Caco-2 (cell line): ENCODE measurements at regions not wholly inside any gene's neighbourhood (a gene's known extent, or its start where the extent isn't known, plus 50 kb on each side); places are given as distances from the start of the nearest gene placed in this dataset.
"Not testable (repeated sequence)": the region's sequence is repeated elsewhere in the genome, so short reads cannot be mapped to it uniquely, and the experiment has no call there.

ENCODE experiments used
- BruUV-seq: library from RNA; stranded (reverse); fragments of 400-500 nt; replicated peaks from 2 replicates; lab custom pipeline; 2021; lab: Mats Ljungman, UMichigan
- CTCF ChIA-PET: fragments of 300-600 bp; sonication (Branson Sonifier 250); formaldehyde crosslinking; loops from one replicate; lab custom pipeline; 2022; ENCODE audit warnings: antibody characterized with exemption; lab: Charles Lee
- POLR2A ChIA-PET: fragments of 300-600 bp; sonication (Branson Sonifier 250); formaldehyde crosslinking; loops from one replicate; lab custom pipeline; 2022; ENCODE audit warnings: antibody characterized with exemption; lab: Charles Lee
- DNase-seq, 2 experiments: peaks; one replicate each; pipeline versions ENCODE4 v3.0.0 to v3.0.0-alpha.2; 2020 to 2022
- H3K27me3 ChIP-seq: replicated peaks from 2 replicates; pipeline ENCODE4 v1.6.0; 2011; ENCODE audit warnings: low read length; ENCODE audit not compliant: control insufficient read depth, insufficient read depth
- H3K36me3 ChIP-seq: 2 replicates; pipeline ENCODE4 v1.5.1; 2011; ENCODE audit warnings: low read length; ENCODE audit not compliant: control insufficient read depth, insufficient read depth
- H3K4me1 ChIP-seq: fragments of 250-450 bp; sonication (Bioruptor Pico); 2 replicates; pipeline ENCODE4 v1.5.1; 2020; ENCODE audit warnings: mild to moderate bottlenecking
- H3K4me3 ChIP-seq: 2 replicates; pipeline ENCODE4 v1.5.1; 2011; ENCODE audit warnings: low read depth, mild to moderate bottlenecking, control low read depth, low read length
- H3K9me3 ChIP-seq: fragments of 250-450 bp; sonication (Bioruptor Pico); 2 replicates; pipeline ENCODE4 v1.5.1; 2020; ENCODE audit warnings: mild to moderate bottlenecking, moderate library complexity
- H3K27ac Mint-ChIP-seq: one replicate; pipeline ENCODE4 v1.8.0; 2022; ENCODE audit warnings: mixed read lengths; ENCODE audit not compliant: unreplicated experiment
- H3K27me3 Mint-ChIP-seq: one replicate; pipeline ENCODE4 v1.8.0; 2022; ENCODE audit warnings: mixed read lengths; ENCODE audit not compliant: insufficient read depth, unreplicated experiment
- H3K36me3 Mint-ChIP-seq: one replicate; pipeline ENCODE4 v1.8.0; 2022; ENCODE audit warnings: mild to moderate bottlenecking, mixed read lengths; ENCODE audit not compliant: insufficient read depth, unreplicated experiment
- H3K4me1 Mint-ChIP-seq: one replicate; pipeline ENCODE4 v1.8.0; 2022; ENCODE audit warnings: low read depth, mixed read lengths; ENCODE audit not compliant: unreplicated experiment
- H3K4me3 Mint-ChIP-seq: one replicate; pipeline ENCODE4 v1.8.0; 2022; ENCODE audit warnings: mild to moderate bottlenecking, moderate library complexity, mixed read lengths; ENCODE audit not compliant: unreplicated experiment
- H3K9me3 Mint-ChIP-seq: one replicate; pipeline ENCODE4 v1.8.0; 2022; ENCODE audit warnings: mixed read lengths; ENCODE audit not compliant: unreplicated experiment
- CTCF ChIP-seq, 2 experiments: fragments of 200-600 bp in 1 of 2; IDR thresholded peaks; 1 replicate in 1 of 2; 2 replicates in 1 of 2; pipeline versions ENCODE4 v1.5.1 to v1.8.0; 2011 to 2022; ENCODE audit warnings: antibody characterized with exemption in 1 of 2, control low read depth in 1 of 2, inconsistent platforms in 1 of 2, low read depth in 1 of 2, low read length in 1 of 2, mild to moderate bottlenecking in 1 of 2, moderate library complexity in 1 of 2; ENCODE audit not compliant: insufficient read depth in 1 of 2, severe bottlenecking in 1 of 2, unreplicated experiment in 1 of 2
- intact Hi-C: fragments of 100-400 bp; cut with micrococcal nuclease; formaldehyde crosslinking; loops from one replicate; pipeline ENCODE4 v1.10.0; 2022; ENCODE audit not compliant: unreplicated experiment

GRCh38 chr6:153334121-153334520 lies 203.0 kb upstream of the RGS17 start:
- Mint-ChIP-seq H3K4me1 (no peaks in the 10 kb centered on the region), H3K27me3 (no peaks in the 10 kb centered on the region), H3K27ac (no peak overlapping the region), H3K36me3 (no peaks in the 10 kb centered on the region), H3K9me3 (peaks cover 8% of the 10 kb centered on the region), H3K4me3 (no peak overlapping the region)
- BruUV-seq = no TSS peak
- H3K36me3 ChIP-seq = no peaks in the 10 kb centered on the region
- no peaks in the 10 kb centered on the region for H3K27me3 ChIP-seq
- H3K4me3 ChIP-seq = no peak overlapping the region
- no peaks in the 10 kb centered on the region for H3K4me1 ChIP-seq
- TF ChIP-seq CTCF (IDR thresholded peaks at IDR 0.05; ENCODE audit: insufficient read depth in 1 of 2, low read depth in 1 of 2, low read length in 1 of 2, severe bottlenecking in 1 of 2, unreplicated experiment in 1 of 2) = no peak
- CTCF ChIA-PET = no interaction called here
- H3K9me3 ChIP-seq = no peaks in the 10 kb centered on the region
- intact Hi-C loops = no loop called here
- no peak for DNase-seq
- POLR2A ChIA-PET = no interaction called here

- POLR2A ChIA-PET = not testable (repeated sequence)
Measured at GRCh38 chr6:153331221-153331620, 200.1 kb upstream of the RGS17 start.

GRCh38 chr6:153328194-153328593 lies 197.1 kb upstream of the RGS17 start:
- Mint-ChIP-seq H3K9me3 (no peaks in the 10 kb centered on the region), H3K27ac (no peak overlapping the region), H3K27me3 (no peaks in the 10 kb centered on the region), H3K4me1 (no peaks in the 10 kb centered on the region), H3K36me3 (no peaks in the 10 kb centered on the region), H3K4me3 (no peak overlapping the region)
- Histone ChIP-seq H3K27me3 (no peaks in the 10 kb centered on the region), H3K4me3 (no peak overlapping the region), H3K9me3 (no peaks in the 10 kb centered on the region; the same call in 1 of the 2 replicates), H3K36me3 (no peaks in the 10 kb centered on the region), H3K4me1 (no peaks in the 10 kb centered on the region)
- DNase-seq = no peak
- ChIA-PET CTCF (no interaction called here), POLR2A (no interaction called here)
- no peak for TF ChIP-seq CTCF (IDR thresholded peaks at IDR 0.05; ENCODE audit: insufficient read depth in 1 of 2, low read depth in 1 of 2, low read length in 1 of 2, severe bottlenecking in 1 of 2, unreplicated experiment in 1 of 2)
- intact Hi-C loops = no loop called here
- BruUV-seq = no TSS peak

More at GRCh38 chr6:153331221-153331620, 200.1 kb upstream of the RGS17 start:
- BruUV-seq, H3K4me1 Mint-ChIP-seq, H3K4me3 Mint-ChIP-seq, H3K4me1 ChIP-seq, CTCF ChIA-PET, H3K9me3 ChIP-seq, H3K27me3 ChIP-seq, H3K36me3 Mint-ChIP-seq, H3K36me3 ChIP-seq, H3K27ac Mint-ChIP-seq, DNase-seq, intact Hi-C loops, H3K27me3 Mint-ChIP-seq, H3K9me3 Mint-ChIP-seq, H3K4me3 ChIP-seq: not testable (repeated sequence)

GRCh38 chr6:153325661-153326060 lies 194.6 kb upstream of the RGS17 start:
- intact Hi-C loops = no loop called here
- no peak for DNase-seq
- Mint-ChIP-seq H3K9me3 (no peaks in the 10 kb centered on the region), H3K4me3 (no peak overlapping the region), H3K4me1 (no peaks in the 10 kb centered on the region), H3K36me3 (no peaks in the 10 kb centered on the region), H3K27me3 (no peaks in the 10 kb centered on the region), H3K27ac (no peak overlapping the region)
- H3K9me3 ChIP-seq = no peaks in the 10 kb centered on the region; the same call in 1 of the 2 replicates
- TF ChIP-seq CTCF (IDR thresholded peaks at IDR 0.05; ENCODE audit: insufficient read depth in 1 of 2, low read depth in 1 of 2, low read length in 1 of 2, severe bottlenecking in 1 of 2, unreplicated experiment in 1 of 2) = no peak
- BruUV-seq = no TSS peak
- H3K27me3 ChIP-seq = no peaks in the 10 kb centered on the region
- ChIA-PET POLR2A (no interaction called here), CTCF (no interaction called here)
- no peaks in the 10 kb centered on the region for H3K4me1 ChIP-seq
- no peak overlapping the region for H3K4me3 ChIP-seq
- no peaks in the 10 kb centered on the region for H3K36me3 ChIP-seq
